SK-N-SH (cell line): ENCODE measurements at regions not wholly inside any gene's neighbourhood (a gene's known extent, or its start where the extent isn't known, plus 50 kb on each side); places are given as distances from the start of the nearest gene placed in this dataset.

ENCODE experiments used
- CHD2 ChIP-seq: fragments of 150-350 bp; IDR thresholded peaks from 2 replicates; pipeline ENCODE4 v1.6.1; 2018; ENCODE audit warnings: low read length; ENCODE audit not compliant: partially characterized antibody
- EZH2phosphoT487 ChIP-seq: fragments of 200-600 bp; sonication (generic); IDR thresholded peaks from 2 replicates; pipeline ENCODE4 v1.6.1; 2017; ENCODE audit warnings: low read depth, mixed run types, mild to moderate bottlenecking, antibody characterized with exemption, moderate library complexity, borderline replicate concordance
- TAF1 ChIP-seq: IDR thresholded peaks from 2 replicates; pipeline ENCODE4 v1.6.1; 2012; ENCODE audit warnings: low read depth, mild to moderate bottlenecking, low read length, moderate library complexity, borderline replicate concordance
- YY1 ChIP-seq: IDR thresholded peaks from 2 replicates; pipeline ENCODE4 v1.4.0; 2012; ENCODE audit warnings: low read depth, mild to moderate bottlenecking
- TF ChIP-seq, protein P1 (sequence below): fragments of 150-350 bp; IDR thresholded peaks from 2 replicates; pipeline ENCODE4 v1.6.1; 2017; ENCODE audit warnings: antibody characterized with exemption, low read length, low read depth, borderline replicate concordance
- TF ChIP-seq, protein P2 (sequence below): fragments of 200-600 bp; sonication (generic); IDR thresholded peaks from 2 replicates; pipeline ENCODE4 v1.6.1; 2017; ENCODE audit warnings: antibody characterized with exemption, mild to moderate bottlenecking, moderate library complexity
- TF ChIP-seq, protein P3 (sequence below): IDR thresholded peaks from 2 replicates; pipeline ENCODE4 v1.4.0; 2012; ENCODE audit warnings: low read depth

DNA sequence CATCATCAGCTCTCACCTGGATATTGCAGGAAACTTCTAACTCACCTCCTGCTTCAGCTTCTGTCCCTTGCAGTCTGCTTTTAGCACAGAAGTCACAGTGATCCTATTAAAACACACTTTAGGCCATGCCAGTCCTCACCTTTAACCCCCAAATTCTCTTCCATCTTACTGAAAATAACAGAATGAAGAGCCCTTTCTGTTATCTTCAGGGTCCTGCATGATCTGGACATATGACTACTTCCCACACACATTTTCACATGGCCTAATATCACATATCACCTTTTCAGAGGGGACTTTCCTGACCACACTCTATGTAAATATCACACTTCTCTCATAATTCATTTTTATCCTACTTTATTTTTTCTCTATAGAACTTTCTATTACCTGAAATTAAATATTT is 550.6 kb upstream of the CLINT1 start:
- TF ChIP-seq YY1 (no peak), EZH2phosphoT487 (no peak), TAF1 (no peak), CHD2 (no peak)
- TF ChIP-seq, protein P1, sequence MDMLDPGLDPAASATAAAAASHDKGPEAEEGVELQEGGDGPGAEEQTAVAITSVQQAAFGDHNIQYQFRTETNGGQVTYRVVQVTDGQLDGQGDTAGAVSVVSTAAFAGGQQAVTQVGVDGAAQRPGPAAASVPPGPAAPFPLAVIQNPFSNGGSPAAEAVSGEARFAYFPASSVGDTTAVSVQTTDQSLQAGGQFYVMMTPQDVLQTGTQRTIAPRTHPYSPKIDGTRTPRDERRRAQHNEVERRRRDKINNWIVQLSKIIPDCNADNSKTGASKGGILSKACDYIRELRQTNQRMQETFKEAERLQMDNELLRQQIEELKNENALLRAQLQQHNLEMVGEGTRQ, result no peak
- TF ChIP-seq, protein P2, sequence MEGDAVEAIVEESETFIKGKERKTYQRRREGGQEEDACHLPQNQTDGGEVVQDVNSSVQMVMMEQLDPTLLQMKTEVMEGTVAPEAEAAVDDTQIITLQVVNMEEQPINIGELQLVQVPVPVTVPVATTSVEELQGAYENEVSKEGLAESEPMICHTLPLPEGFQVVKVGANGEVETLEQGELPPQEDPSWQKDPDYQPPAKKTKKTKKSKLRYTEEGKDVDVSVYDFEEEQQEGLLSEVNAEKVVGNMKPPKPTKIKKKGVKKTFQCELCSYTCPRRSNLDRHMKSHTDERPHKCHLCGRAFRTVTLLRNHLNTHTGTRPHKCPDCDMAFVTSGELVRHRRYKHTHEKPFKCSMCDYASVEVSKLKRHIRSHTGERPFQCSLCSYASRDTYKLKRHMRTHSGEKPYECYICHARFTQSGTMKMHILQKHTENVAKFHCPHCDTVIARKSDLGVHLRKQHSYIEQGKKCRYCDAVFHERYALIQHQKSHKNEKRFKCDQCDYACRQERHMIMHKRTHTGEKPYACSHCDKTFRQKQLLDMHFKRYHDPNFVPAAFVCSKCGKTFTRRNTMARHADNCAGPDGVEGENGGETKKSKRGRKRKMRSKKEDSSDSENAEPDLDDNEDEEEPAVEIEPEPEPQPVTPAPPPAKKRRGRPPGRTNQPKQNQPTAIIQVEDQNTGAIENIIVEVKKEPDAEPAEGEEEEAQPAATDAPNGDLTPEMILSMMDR, result no peak
- TF ChIP-seq, protein P3, sequence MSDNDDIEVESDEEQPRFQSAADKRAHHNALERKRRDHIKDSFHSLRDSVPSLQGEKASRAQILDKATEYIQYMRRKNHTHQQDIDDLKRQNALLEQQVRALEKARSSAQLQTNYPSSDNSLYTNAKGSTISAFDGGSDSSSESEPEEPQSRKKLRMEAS, result no peak
